SK-N-SH (cell line): ENCODE measurements at regions not wholly inside any gene's neighbourhood (a gene's known extent, or its start where the extent isn't known, plus 50 kb on each side); places are given as distances from the start of the nearest gene placed in this dataset.

Experiments
- CTCF ChIA-PET: fragments of 300-600, 350-600 bp; formaldehyde crosslinking; extraction: SDS; loops from one replicate; lab custom pipeline; 2021; lab: Yijun Ruan, JAX
- POLR2A ChIA-PET: fragments of 350-600 bp; sonication (Branson Sonifier 250); formaldehyde crosslinking; extraction: SDS; loops from one replicate; lab custom pipeline; 2020; ENCODE audit warnings: antibody characterized with exemption, inconsistent platforms; lab: Yijun Ruan, JAX
- DNase-seq: peaks from one replicate; pipeline ENCODE4 v3.0.0; 2012
- H2AFZ ChIP-seq: fragments of 200-600 bp; sonication (generic); 2 replicates; pipeline ENCODE4 v1.8.1; 2016; ENCODE audit warnings: antibody characterized with exemption, mild to moderate bottlenecking, low read depth
- H3F3A ChIP-seq: fragments of 200-600 bp; sonication (generic); replicated peaks from 2 replicates; pipeline ENCODE3; 2016; ENCODE audit warnings: antibody characterized with exemption, mild to moderate bottlenecking; ENCODE audit not compliant: insufficient read depth
- H3K27ac ChIP-seq, 2 experiments: fragments of 200-500 bp in 1 of 2; fragments of 200-600 bp in 1 of 2; sonication (Bioruptor generic) in 1 of 2; sonication (generic), shearing (Covaris generic) in 1 of 2; 2 replicates each; pipeline versions ENCODE4 v1.5.1 to v1.6.1; 2014 to 2016; ENCODE audit warnings: low read depth in 2 of 2, inconsistent platforms in 1 of 2, low read length in 1 of 2, mild to moderate bottlenecking in 1 of 2, mixed read lengths in 1 of 2
- H3K27me3 ChIP-seq: fragments of 200-600 bp; sonication (generic), shearing (Covaris generic); 2 replicates; pipeline ENCODE4 v1.6.1; 2016; ENCODE audit warnings: mixed run types; ENCODE audit not compliant: insufficient read depth
- H3K36me3 ChIP-seq, 2 experiments: fragments of 200-500 bp in 1 of 2; fragments of 200-600 bp in 1 of 2; sonication (Bioruptor generic) in 1 of 2; sonication (generic) in 1 of 2; replicated peaks in 1 of 2; 2 replicates each; pipeline versions ENCODE3 to v1.5.1; 2014 to 2016; ENCODE audit warnings: low read length in 1 of 2, mild to moderate bottlenecking in 1 of 2; ENCODE audit not compliant: insufficient read depth in 2 of 2, control insufficient read depth in 1 of 2
- H3K4me1 ChIP-seq, 2 experiments: fragments of 200-500 bp in 1 of 2; fragments of 200-600 bp in 1 of 2; sonication (Bioruptor generic) in 1 of 2; sonication (generic), shearing (Covaris generic) in 1 of 2; 2 replicates each; pipeline versions ENCODE4 v1.5.1 to v1.6.1; 2014 to 2016; ENCODE audit warnings: low read depth in 1 of 2, low read length in 1 of 2, mixed run types in 1 of 2; ENCODE audit not compliant: insufficient read depth in 2 of 2, control insufficient read depth in 1 of 2
- H3K4me2 ChIP-seq: fragments of 200-600 bp; sonication (generic), shearing (Covaris generic); 2 replicates; pipeline ENCODE4 v1.6.1; 2017; ENCODE audit warnings: mixed run types
- H3K4me3 ChIP-seq, 2 experiments: fragments of 200-500 bp in 1 of 2; fragments of 200-600 bp in 1 of 2; sonication (Bioruptor generic) in 1 of 2; sonication (generic), shearing (Covaris generic) in 1 of 2; 2 replicates each; pipeline versions ENCODE4 v1.5.1 to v1.8.1; 2014 to 2016; ENCODE audit warnings: low read depth in 2 of 2, inconsistent platforms in 1 of 2, low read length in 1 of 2, mild to moderate bottlenecking in 1 of 2, mixed read lengths in 1 of 2, moderate library complexity in 1 of 2
- H3K79me2 ChIP-seq: fragments of 200-600 bp; sonication (generic); 2 replicates; pipeline ENCODE4 v1.8.1; 2017; ENCODE audit warnings: mild to moderate bottlenecking; ENCODE audit not compliant: insufficient read depth
- H3K9ac ChIP-seq: fragments of 200-600 bp; sonication (generic); 2 replicates; pipeline ENCODE4 v1.6.1; 2017; ENCODE audit warnings: mixed run types
- H3K9me2 ChIP-seq: fragments of 200-600 bp; sonication (generic); 2 replicates; pipeline ENCODE4 v1.6.1; 2017; ENCODE audit warnings: mixed run types
- H3K9me3 ChIP-seq: fragments of 200-600 bp; sonication (generic); 2 replicates; pipeline ENCODE4 v1.6.1; 2017; ENCODE audit warnings: mixed run types, mild to moderate bottlenecking, moderate library complexity
- H4K20me1 ChIP-seq: fragments of 200-600 bp; sonication (generic); 2 replicates; pipeline ENCODE4 v1.6.1; 2017; ENCODE audit warnings: mild to moderate bottlenecking, mixed run types; ENCODE audit not compliant: insufficient read depth
- FOXJ3 ChIP-seq: sonication (generic); formaldehyde crosslinking; IDR thresholded peaks from 2 replicates; pipeline ENCODE4 v1.5.1; 2020; ENCODE audit warnings: mild to moderate bottlenecking, missing genetic modification reagents
- FOXM1 ChIP-seq: IDR thresholded peaks from 2 replicates; pipeline ENCODE4 v1.4.0; 2012; ENCODE audit warnings: low read depth, mild to moderate bottlenecking
- MAX ChIP-seq: IDR thresholded peaks from 2 replicates; pipeline ENCODE4 v1.4.0; 2012; ENCODE audit warnings: low read depth
- MXI1 ChIP-seq: IDR thresholded peaks from 2 replicates; pipeline ENCODE4 v1.6.1; 2012; ENCODE audit warnings: mild to moderate bottlenecking, low read depth, low read length, improper control_type of control experiment
- NFIC ChIP-seq: IDR thresholded peaks from 2 replicates; pipeline ENCODE4 v1.4.0; 2012; ENCODE audit warnings: borderline replicate concordance
- NRF1 ChIP-seq: IDR thresholded peaks from 2 replicates; pipeline ENCODE4 v1.6.1; 2012; ENCODE audit warnings: low read depth, mild to moderate bottlenecking, low read length
- RAD21 ChIP-seq: IDR thresholded peaks from 2 replicates; pipeline ENCODE4 v1.6.1; 2012; ENCODE audit warnings: mild to moderate bottlenecking, low read length
- RCOR1 ChIP-seq: fragments of 150-350 bp; IDR thresholded peaks from 2 replicates; pipeline ENCODE4 v1.6.1; 2017; ENCODE audit warnings: antibody characterized with exemption, low read length
- RFX5 ChIP-seq: IDR thresholded peaks from 2 replicates; pipeline ENCODE4 v1.6.1; 2012; ENCODE audit warnings: mild to moderate bottlenecking, improper control_type of control experiment, low read length
- SIN3A ChIP-seq: IDR thresholded peaks from 2 replicates; pipeline ENCODE4 v1.6.1; 2012; ENCODE audit warnings: low read depth, mild to moderate bottlenecking, low read length, moderate library complexity, borderline replicate concordance
- TCF12 ChIP-seq: IDR thresholded peaks from 2 replicates; pipeline ENCODE4 v1.4.0; 2012
- TEAD4 ChIP-seq: IDR thresholded peaks from 2 replicates; pipeline ENCODE4 v1.4.0; 2012; ENCODE audit warnings: mild to moderate bottlenecking, borderline replicate concordance; ENCODE audit not compliant: insufficient read depth
- WGBS: methylation state at CpG from one replicate; pipeline ENCODE4 v1.1.6; 2017; ENCODE audit warnings: low lambda C conversion rate; 5-methylcytosine and 5-hydroxymethylcytosine counted together

GRCh38 chr4:187849556-187850225 is 145.9 kb upstream of the ZFP42 start:
- H3K9me2 ChIP-seq = no peaks in the 10 kb centered on the region
- DNase-seq = no peak
- no peak overlapping the region for H2AFZ ChIP-seq
- no peaks in the 10 kb centered on the region for H3K9me3 ChIP-seq
- 34% methylated on average over 13 of the region's 13 CpGs for WGBS
- CTCF ChIA-PET = no interaction called here
- H3K27ac ChIP-seq = no peak overlapping the region
- no peaks in the 10 kb centered on the region for H3K79me2 ChIP-seq
- no peaks in the 10 kb centered on the region for H3K4me1 ChIP-seq
- no peaks in the 10 kb centered on the region for H3K36me3 ChIP-seq
- no peak for TF ChIP-seq NFIC
- no peak for TF ChIP-seq RFX5
- TF ChIP-seq FOXJ3 (CRISPR knock-in tag) = no peak
- TF ChIP-seq FOXM1 = no peak
- no peak for TF ChIP-seq RAD21
- no peak overlapping the region for H3K4me2 ChIP-seq
- no peaks in the 10 kb centered on the region for H3F3A ChIP-seq
- H3K27me3 ChIP-seq = no peaks in the 10 kb centered on the region; the same call in 1 of the 2 replicates
- no peak overlapping the region for H3K4me3 ChIP-seq
- H4K20me1 ChIP-seq = no peaks in the 10 kb centered on the region
- no peak overlapping the region for H3K9ac ChIP-seq
- POLR2A ChIA-PET = no interaction called here

GRCh38 chr4:187865914-187866313 is 129.7 kb upstream of the ZFP42 start:
- no peak overlapping the region for H3K4me2 ChIP-seq
- no peaks in the 10 kb centered on the region for H3K36me3 ChIP-seq
- H3K27ac ChIP-seq = no peak overlapping the region
- no peak overlapping the region for H3K4me3 ChIP-seq
- POLR2A ChIA-PET = no interaction called here
- whole genome bisulfite sequencing = 22% methylated on average over 4 of the region's 4 CpGs
- no peaks in the 10 kb centered on the region for H3K4me1 ChIP-seq
- no peak overlapping the region for H3K9ac ChIP-seq
- no peaks in the 10 kb centered on the region for H3K9me3 ChIP-seq
- no peak overlapping the region for H2AFZ ChIP-seq
- CTCF ChIA-PET = no interaction called here
- DNase-seq = peak; percentile 9
- H3K79me2 ChIP-seq = no peaks in the 10 kb centered on the region
- no peaks in the 10 kb centered on the region for H3K9me2 ChIP-seq
- no peaks in the 10 kb centered on the region for H3F3A ChIP-seq
- TF ChIP-seq RCOR1 (no peak), TCF12 (no peak)
- H4K20me1 ChIP-seq = no peaks in the 10 kb centered on the region
- no peaks in the 10 kb centered on the region for H3K27me3 ChIP-seq

DNA sequence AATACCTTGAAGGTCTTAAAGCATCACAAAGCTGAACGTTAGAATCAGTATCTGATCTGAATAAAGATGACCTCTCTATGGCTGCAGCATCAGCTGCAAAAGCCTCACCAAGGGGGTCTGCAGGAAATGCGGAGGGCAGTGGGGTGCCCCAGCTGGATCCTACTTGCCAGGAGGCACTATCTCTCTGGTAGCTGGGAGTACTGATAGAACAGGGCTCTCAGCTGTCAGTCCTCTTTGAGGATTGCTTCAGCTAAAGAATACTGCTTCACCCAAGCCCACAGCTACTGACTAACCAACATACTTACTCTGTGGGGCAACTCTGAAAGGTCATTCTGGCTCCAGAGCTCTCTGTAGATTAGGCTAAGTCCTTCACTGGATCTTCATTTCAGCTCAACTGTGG is 112.5 kb upstream of the ZFP42 start:
- Histone ChIP-seq H2AFZ (no peak overlapping the region), H3K4me2 (no peak overlapping the region), H3K79me2 (no peaks in the 10 kb centered on the region), H3K36me3 (no peaks in the 10 kb centered on the region), H3K9me3 (no peaks in the 10 kb centered on the region), H3K9me2 (no peaks in the 10 kb centered on the region), H3K27ac (no peak overlapping the region), H3K4me3 (no peak overlapping the region), H3K4me1 (no peaks in the 10 kb centered on the region), H3K9ac (no peak overlapping the region), H3K27me3 (no peaks in the 10 kb centered on the region; the same call in 1 of the 2 replicates), H3F3A (no peaks in the 10 kb centered on the region), H4K20me1 (no peaks in the 10 kb centered on the region)
- ChIA-PET POLR2A (no interaction called here), CTCF (no interaction called here)
- WGBS = 30% methylated on average over 2 of the region's 2 CpGs
- TF ChIP-seq RCOR1 = no peak
- no peak for TF ChIP-seq TEAD4
- no peak for TF ChIP-seq MAX
- no peak for TF ChIP-seq MXI1
- TF ChIP-seq SIN3A = no peak
- no peak for TF ChIP-seq NRF1
- no peak for TF ChIP-seq TCF12
- no peak for DNase-seq
